VCaP (cell line): ENCODE measurements at regions not wholly inside any gene's neighbourhood (a gene's known extent, or its start where the extent isn't known, plus 50 kb on each side); places are given as distances from the start of the nearest gene placed in this dataset.

ENCODE experiments used
- H3K27ac ChIP-seq: fragments of 450-650 bp; 2 replicates; pipeline ENCODE4 v1.5.1; 2017
- TF ChIP-seq, protein P1 (sequence below): fragments of 450-650 bp; conservative IDR thresholded peaks from 2 replicates; pipeline ENCODE4 v1.5.1; 2017; ENCODE audit warnings: mild to moderate bottlenecking, moderate library complexity

DNA sequence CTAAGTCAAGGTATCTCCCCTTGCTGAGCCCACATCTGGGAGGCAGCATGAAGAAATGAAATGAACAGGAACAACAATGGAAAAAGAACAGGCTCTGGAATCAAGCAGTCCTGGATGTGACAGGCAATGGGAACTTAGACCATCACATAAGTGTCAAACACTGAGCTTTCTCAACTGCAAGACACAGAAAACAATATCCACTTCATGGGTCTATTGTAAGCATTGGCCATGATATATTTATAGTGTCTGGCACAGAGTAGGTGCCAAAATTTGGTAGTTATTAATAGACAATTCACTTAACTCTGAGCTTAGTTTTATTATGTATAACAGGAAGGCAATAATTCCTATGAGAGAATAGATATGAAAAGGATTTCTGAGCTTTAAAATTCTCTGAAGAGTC, 64.1 kb upstream of the ATP1B1 start:
- TF ChIP-seq, protein P1, sequence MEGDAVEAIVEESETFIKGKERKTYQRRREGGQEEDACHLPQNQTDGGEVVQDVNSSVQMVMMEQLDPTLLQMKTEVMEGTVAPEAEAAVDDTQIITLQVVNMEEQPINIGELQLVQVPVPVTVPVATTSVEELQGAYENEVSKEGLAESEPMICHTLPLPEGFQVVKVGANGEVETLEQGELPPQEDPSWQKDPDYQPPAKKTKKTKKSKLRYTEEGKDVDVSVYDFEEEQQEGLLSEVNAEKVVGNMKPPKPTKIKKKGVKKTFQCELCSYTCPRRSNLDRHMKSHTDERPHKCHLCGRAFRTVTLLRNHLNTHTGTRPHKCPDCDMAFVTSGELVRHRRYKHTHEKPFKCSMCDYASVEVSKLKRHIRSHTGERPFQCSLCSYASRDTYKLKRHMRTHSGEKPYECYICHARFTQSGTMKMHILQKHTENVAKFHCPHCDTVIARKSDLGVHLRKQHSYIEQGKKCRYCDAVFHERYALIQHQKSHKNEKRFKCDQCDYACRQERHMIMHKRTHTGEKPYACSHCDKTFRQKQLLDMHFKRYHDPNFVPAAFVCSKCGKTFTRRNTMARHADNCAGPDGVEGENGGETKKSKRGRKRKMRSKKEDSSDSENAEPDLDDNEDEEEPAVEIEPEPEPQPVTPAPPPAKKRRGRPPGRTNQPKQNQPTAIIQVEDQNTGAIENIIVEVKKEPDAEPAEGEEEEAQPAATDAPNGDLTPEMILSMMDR: no peak
- H3K27ac ChIP-seq: no peak overlapping the region

DNA sequence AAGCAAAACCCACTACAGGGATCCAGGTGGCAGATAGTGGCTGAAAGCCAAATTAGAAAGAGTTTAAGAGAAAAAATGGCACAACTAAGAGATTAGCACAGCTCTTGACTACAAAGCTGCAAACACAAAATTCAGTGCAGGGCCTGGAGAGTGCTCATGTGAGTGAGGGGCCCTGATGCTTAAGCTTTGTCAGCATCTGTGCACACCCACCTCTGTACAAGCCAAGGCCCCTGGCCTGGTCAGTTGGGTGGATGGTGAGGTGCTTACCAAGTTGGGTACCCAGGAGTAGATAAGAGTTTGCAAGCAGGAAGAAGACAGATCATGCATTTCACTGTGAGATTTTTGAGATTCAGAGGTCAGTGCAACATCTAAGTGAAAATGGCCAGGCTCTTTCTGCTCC, 62.7 kb upstream of the ATP1B1 start:
- no peak overlapping the region for H3K27ac ChIP-seq
- TF ChIP-seq, protein P1: no peak

DNA sequence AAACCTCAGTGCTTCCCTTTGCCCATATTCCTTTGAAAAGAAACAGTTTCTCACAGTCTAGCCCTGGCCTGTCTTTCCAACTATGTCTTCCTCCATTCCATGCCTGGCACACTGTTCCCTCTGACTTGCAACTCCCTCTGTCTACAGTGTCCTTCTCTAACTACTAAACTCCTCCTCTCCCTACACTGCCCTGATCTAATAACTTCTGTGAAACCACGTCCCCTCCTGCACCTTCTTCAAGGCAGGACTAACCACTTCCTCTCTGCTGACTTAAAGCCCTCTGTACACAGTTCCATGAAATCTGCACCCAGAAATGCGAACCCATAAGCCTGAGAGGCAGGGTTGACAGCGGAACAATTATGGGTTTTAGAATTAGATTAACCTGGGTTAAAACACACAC, 62.2 kb upstream of the ATP1B1 start:
- TF ChIP-seq, protein P1: no peak
- H3K27ac ChIP-seq: no peak overlapping the region

DNA sequence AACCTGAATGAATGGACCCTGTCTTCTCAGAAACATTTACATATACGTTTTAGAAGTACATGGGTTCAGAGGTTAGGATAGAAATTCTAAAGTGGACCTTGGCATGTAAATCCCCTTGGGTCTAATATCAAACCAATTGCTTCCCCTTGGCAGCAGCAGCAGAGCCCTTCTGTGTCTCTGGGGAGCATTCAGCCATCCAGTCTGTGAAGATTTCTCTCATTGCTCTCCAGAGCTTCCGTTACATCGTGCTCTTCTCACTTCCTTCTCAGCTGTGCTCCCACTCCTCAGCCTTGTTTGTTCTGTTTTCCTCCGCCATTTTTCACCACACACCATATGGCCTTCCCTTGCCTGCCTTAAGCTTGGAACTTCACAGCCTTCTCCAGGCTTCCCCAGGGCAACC, 61.5 kb upstream of the ATP1B1 start:
- no peak overlapping the region for H3K27ac ChIP-seq
- TF ChIP-seq, protein P1: no peak

DNA sequence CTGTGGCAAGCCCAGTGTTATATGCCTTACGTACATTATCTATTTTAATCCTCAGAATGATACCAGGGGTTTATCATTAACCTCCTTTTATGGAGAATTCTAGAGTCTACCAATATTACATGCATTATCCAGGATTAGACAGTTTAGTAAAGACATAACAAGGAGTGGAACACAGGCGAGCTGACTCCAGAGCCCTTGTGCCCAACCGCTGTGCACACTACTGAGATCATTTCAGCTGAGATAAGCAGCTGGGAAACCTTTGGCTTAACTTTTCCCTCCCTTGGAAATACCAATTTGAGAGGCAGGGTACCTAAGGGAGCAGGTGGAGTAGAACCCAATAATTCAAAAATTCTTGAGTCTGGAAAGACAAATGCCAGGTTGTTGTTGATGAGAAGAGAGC, 59.8 kb upstream of the ATP1B1 start:
- TF ChIP-seq, protein P1: no peak
- H3K27ac ChIP-seq: no peak overlapping the region

DNA sequence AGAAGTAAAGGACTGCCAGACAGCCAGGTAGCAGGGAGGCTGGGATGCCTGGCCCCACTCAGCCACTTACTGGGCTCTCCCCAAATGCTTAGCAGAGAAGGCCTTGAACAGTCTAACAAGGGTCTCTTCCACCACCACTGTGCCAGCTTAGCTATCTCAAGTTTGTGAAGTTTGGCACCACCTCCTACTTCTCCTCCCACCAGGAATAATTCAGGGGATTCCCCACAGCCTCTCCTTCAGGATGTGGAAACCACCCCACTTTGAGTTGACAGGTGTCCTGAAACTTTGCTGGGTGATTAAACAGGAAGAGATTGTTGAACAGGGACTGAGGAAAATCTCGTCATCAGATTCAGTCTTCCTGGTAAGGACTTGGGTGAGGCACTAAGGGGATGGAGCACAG, 59.4 kb upstream of the ATP1B1 start:
- H3K27ac ChIP-seq: no peak overlapping the region
- TF ChIP-seq, protein P1: no peak

DNA sequence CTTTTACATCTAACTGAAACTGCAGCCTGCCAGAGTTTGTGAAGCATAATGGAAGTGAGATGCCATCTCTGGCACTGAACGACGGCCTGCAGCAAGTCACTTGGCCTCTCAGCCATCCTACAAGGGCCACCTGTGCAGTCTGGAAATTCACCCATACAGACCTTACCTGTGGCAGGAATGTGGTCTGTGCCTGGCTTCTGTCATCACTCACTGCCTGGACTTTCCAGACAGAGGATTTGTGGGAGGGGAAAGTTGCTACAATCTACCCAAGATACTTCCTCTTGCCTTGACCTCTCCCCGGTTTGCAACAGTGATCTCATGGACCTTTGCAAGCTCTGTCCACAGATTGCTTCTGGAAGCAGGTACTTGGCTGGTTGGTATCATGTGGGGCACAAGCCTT, 58.4 kb upstream of the ATP1B1 start:
- no peak overlapping the region for H3K27ac ChIP-seq
- TF ChIP-seq, protein P1: no peak
